ENCODE measurements at regions not wholly inside any gene's neighbourhood (a gene's known extent, or its start where the extent isn't known, plus 50 kb on each side); places are given as distances from the start of the nearest gene placed in this dataset.

DNA sequence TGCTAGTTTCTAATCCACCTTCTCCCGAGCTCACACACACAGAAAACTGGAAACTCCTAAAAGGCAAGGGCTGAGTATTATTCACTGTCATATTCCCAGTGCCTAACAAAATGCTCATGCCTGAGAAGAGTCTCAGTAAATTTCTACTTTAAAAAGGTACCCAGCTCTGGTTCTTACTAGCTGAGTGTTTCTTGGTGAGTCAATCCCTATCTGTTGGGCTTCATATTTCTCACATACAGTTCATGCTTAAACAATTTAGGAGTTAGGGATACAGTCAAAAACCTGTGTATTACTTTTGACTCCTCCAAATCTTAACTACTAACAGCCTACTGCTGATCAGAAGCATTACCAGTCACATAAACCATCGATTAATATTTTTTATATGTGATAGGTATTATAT, 204.9 kb downstream of the EN1 start:
- TF ChIP-seq CTCF (IDR thresholded peaks at IDR 0.05): no peak
- TF ChIP-seq EZH2 (IDR thresholded peaks at IDR 0.05): no peak

Measured in neural progenitor cell (in vitro differentiated cells).